ENCODE measurements at regions not wholly inside any gene's neighbourhood (a gene's known extent, or its start where the extent isn't known, plus 50 kb on each side); places are given as distances from the start of the nearest gene placed in this dataset.

DNA sequence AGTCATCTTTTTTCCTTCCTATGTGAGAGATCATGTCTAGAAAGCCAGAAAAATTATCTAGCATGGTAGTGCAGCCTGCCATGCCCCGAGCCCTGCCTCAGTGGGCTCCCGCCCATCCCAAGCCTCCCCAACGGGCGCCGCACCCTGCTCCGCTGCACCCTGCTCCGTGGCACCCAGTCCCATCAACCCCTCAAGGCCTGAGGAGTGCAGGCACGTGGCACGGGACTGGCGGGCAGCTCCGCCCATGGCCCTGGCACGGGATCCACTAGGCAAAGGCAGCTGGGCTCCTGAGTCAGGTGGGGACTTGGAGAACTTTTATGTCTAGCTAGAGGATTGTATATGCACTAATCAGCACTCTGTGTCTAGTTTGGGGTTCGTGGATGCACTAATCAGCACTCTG is 83.4 kb upstream of the COL3A1 start:
- Mint-ChIP-seq H3K9me3 (peaks cover 17% of the 10 kb centered on the region; the same call in 2 of the 3 replicates), H3K36me3 (ENCODE audit: low read depth) (no peaks in the 10 kb centered on the region), H3K27me3 (ENCODE audit: insufficient read depth, low read depth, poor library complexity) (no peaks in the 10 kb centered on the region), H3K4me1 (no peaks in the 10 kb centered on the region), H3K4me3 (no peak overlapping the region), H3K27ac (no peak overlapping the region)
- no peak for TF ChIP-seq EZH2phosphoT487 (IDR thresholded peaks at IDR 0.05; ENCODE audit: unreplicated experiment)
- TF ChIP-seq CREB1 (CRISPR knock-in tag; IDR thresholded peaks at IDR 0.05; ENCODE audit: low read depth): no peak
- TF ChIP-seq NANOG (IDR thresholded peaks at IDR 0.05; ENCODE audit: borderline replicate concordance): no peak
- no peak for TF ChIP-seq ZNF114 (CRISPR knock-in tag; IDR thresholded peaks at IDR 0.05)
- no peak for TF ChIP-seq EZH2 (IDR thresholded peaks at IDR 0.05; ENCODE audit: low read depth, unreplicated experiment)
- H2AFZ ChIP-seq: no peak overlapping the region
- H3K4me1 ChIP-seq (ENCODE audit: insufficient read depth): no peaks in the 10 kb centered on the region
- DNase-seq (ENCODE audit: low spot score) (no peak), ATAC-seq (no peak)
- H3K9me2 ChIP-seq (ENCODE audit: insufficient read depth): no peaks in the 10 kb centered on the region
- H4K20me1 ChIP-seq (replicated peaks; ENCODE audit: insufficient read depth): no peaks in the 10 kb centered on the region
- H3K4me2 ChIP-seq: no peak overlapping the region
- H3K27me3 ChIP-seq (ENCODE audit: insufficient read depth): no peaks in the 10 kb centered on the region
- H3K79me2 ChIP-seq (replicated peaks; ENCODE audit: insufficient read depth): no peaks in the 10 kb centered on the region
- H3K27ac ChIP-seq (ENCODE audit: low read depth): no peak overlapping the region
- H3K36me3 ChIP-seq (ENCODE audit: insufficient read depth): no peaks in the 10 kb centered on the region
- H3F3A ChIP-seq (replicated peaks; ENCODE audit: low read depth): no peaks in the 10 kb centered on the region
- no peak overlapping the region for H3K4me3 ChIP-seq

DNA sequence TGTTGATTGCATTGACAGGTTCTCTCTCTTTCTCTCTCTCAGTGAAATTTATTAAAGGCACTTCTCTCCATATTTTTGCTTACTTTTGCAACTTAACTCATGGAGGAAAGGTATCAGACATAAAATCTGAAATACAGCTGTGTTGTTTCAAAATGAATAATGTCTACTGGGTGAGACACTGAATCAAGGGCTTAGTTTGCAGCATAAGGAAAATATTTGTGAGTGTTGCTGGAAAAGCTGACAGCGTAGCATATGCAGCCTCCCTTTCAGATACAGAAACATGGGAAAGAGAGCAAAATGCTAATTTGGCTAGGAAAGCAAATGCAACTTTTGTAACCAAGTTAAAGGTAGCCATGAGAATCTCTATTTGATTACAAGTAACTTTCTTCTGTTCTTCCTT is 81.5 kb upstream of the COL3A1 start:
- H3K36me3 Mint-ChIP-seq (ENCODE audit: low read depth): no peaks in the 10 kb centered on the region
- H3K4me3 Mint-ChIP-seq: no peak overlapping the region
- no peak overlapping the region for H3K27ac Mint-ChIP-seq
- no peaks in the 10 kb centered on the region for H3K4me1 Mint-ChIP-seq
- peaks cover 17% of the 10 kb centered on the region; the same call in 2 of the 3 replicates for H3K9me3 Mint-ChIP-seq
- Histone ChIP-seq H3K27me3 (ENCODE audit: insufficient read depth) (no peaks in the 10 kb centered on the region), H4K20me1 (replicated peaks; ENCODE audit: insufficient read depth) (no peaks in the 10 kb centered on the region), H2AFZ (no peak overlapping the region), H3F3A (replicated peaks; ENCODE audit: low read depth) (no peaks in the 10 kb centered on the region), H3K4me1 (ENCODE audit: insufficient read depth) (no peaks in the 10 kb centered on the region), H3K4me2 (no peak overlapping the region), H3K79me2 (replicated peaks; ENCODE audit: insufficient read depth) (no peaks in the 10 kb centered on the region), H3K4me3 (no peak overlapping the region), H3K27ac (ENCODE audit: low read depth) (no peak overlapping the region), H3K9me2 (ENCODE audit: insufficient read depth) (no peaks in the 10 kb centered on the region), H3K36me3 (ENCODE audit: insufficient read depth) (no peaks in the 10 kb centered on the region)
- no peak for DNase-seq (ENCODE audit: low spot score)
- no peak for ATAC-seq
- H3K27me3 Mint-ChIP-seq (ENCODE audit: insufficient read depth, low read depth, poor library complexity): no peaks in the 10 kb centered on the region
- TF ChIP-seq, protein P1, sequence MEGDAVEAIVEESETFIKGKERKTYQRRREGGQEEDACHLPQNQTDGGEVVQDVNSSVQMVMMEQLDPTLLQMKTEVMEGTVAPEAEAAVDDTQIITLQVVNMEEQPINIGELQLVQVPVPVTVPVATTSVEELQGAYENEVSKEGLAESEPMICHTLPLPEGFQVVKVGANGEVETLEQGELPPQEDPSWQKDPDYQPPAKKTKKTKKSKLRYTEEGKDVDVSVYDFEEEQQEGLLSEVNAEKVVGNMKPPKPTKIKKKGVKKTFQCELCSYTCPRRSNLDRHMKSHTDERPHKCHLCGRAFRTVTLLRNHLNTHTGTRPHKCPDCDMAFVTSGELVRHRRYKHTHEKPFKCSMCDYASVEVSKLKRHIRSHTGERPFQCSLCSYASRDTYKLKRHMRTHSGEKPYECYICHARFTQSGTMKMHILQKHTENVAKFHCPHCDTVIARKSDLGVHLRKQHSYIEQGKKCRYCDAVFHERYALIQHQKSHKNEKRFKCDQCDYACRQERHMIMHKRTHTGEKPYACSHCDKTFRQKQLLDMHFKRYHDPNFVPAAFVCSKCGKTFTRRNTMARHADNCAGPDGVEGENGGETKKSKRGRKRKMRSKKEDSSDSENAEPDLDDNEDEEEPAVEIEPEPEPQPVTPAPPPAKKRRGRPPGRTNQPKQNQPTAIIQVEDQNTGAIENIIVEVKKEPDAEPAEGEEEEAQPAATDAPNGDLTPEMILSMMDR (conservative IDR thresholded peaks at IDR 0.05; ENCODE audit: low read depth in 2 of 2): no peak
- TF ChIP-seq EZH2phosphoT487 (IDR thresholded peaks at IDR 0.05; ENCODE audit: unreplicated experiment) (no peak), ZNF114 (CRISPR knock-in tag; IDR thresholded peaks at IDR 0.05) (no peak), STAT1 (IDR thresholded peaks at IDR 0.05; ENCODE audit: unreplicated experiment) (no peak), EZH2 (IDR thresholded peaks at IDR 0.05; ENCODE audit: low read depth, unreplicated experiment) (no peak)
- TF ChIP-seq, protein P2, sequence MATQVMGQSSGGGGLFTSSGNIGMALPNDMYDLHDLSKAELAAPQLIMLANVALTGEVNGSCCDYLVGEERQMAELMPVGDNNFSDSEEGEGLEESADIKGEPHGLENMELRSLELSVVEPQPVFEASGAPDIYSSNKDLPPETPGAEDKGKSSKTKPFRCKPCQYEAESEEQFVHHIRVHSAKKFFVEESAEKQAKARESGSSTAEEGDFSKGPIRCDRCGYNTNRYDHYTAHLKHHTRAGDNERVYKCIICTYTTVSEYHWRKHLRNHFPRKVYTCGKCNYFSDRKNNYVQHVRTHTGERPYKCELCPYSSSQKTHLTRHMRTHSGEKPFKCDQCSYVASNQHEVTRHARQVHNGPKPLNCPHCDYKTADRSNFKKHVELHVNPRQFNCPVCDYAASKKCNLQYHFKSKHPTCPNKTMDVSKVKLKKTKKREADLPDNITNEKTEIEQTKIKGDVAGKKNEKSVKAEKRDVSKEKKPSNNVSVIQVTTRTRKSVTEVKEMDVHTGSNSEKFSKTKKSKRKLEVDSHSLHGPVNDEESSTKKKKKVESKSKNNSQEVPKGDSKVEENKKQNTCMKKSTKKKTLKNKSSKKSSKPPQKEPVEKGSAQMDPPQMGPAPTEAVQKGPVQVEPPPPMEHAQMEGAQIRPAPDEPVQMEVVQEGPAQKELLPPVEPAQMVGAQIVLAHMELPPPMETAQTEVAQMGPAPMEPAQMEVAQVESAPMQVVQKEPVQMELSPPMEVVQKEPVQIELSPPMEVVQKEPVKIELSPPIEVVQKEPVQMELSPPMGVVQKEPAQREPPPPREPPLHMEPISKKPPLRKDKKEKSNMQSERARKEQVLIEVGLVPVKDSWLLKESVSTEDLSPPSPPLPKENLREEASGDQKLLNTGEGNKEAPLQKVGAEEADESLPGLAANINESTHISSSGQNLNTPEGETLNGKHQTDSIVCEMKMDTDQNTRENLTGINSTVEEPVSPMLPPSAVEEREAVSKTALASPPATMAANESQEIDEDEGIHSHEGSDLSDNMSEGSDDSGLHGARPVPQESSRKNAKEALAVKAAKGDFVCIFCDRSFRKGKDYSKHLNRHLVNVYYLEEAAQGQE (IDR thresholded peaks at IDR 0.05; ENCODE audit: unreplicated experiment): no peak
- TF ChIP-seq, protein P3, sequence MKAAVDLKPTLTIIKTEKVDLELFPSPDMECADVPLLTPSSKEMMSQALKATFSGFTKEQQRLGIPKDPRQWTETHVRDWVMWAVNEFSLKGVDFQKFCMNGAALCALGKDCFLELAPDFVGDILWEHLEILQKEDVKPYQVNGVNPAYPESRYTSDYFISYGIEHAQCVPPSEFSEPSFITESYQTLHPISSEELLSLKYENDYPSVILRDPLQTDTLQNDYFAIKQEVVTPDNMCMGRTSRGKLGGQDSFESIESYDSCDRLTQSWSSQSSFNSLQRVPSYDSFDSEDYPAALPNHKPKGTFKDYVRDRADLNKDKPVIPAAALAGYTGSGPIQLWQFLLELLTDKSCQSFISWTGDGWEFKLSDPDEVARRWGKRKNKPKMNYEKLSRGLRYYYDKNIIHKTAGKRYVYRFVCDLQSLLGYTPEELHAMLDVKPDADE (IDR thresholded peaks at IDR 0.05): no peak
